ENCODE measurements at regions not wholly inside any gene's neighbourhood (a gene's known extent, or its start where the extent isn't known, plus 50 kb on each side); places are given as distances from the start of the nearest gene placed in this dataset.

GRCh38 chr11:103703954-103704353 is 332.5 kb upstream of the DDI1 start:
- H3K27ac ChIP-seq (ENCODE audit: insufficient read depth, low read depth, low read length) = no peak overlapping the region
- CTCF ChIA-PET = interaction anchor here (0.6 kb wide), 1 partner anchor 22 kb away, joined by 3 read pairs; no protein-coding TSS in a partner anchor
- POLR2A ChIA-PET = no interaction called here
- no peaks in the 10 kb centered on the region for H3K9me3 ChIP-seq (replicated peaks; ENCODE audit: control insufficient read depth, insufficient read depth, low read length)
- DNase-seq (ENCODE audit: low read depth, low spot score) = no peak
- H3K27me3 ChIP-seq (ENCODE audit: control insufficient read depth in 2 of 2, insufficient read depth in 2 of 2, low read length in 2 of 2) = no peaks in the 10 kb centered on the region
- no peak for FAIRE-seq
- BruUV-seq (replicated peaks) = no TSS peak
- no peak overlapping the region for H3K4me3 ChIP-seq (replicated peaks in 1 of 3; ENCODE audit: insufficient read depth in 1 of 3, low read depth in 1 of 3, low read length in 3 of 3)
- no peaks in the 10 kb centered on the region for H3K36me3 ChIP-seq (ENCODE audit: control insufficient read depth in 2 of 2, extremely low read depth in 1 of 2, insufficient read depth in 2 of 2, low read length in 2 of 2)
- intact Hi-C loops (cut with micrococcal nuclease) (no loop called here), dilution Hi-C loops (cut with MboI; ENCODE audit: extremely low pct_ligation_motif_present, low sequenced_read_pairs) (no loop called here)
- no peak overlapping the region for H2AFZ ChIP-seq (ENCODE audit: low read depth, low read length)
- no peak overlapping the region for H3K4me2 ChIP-seq (ENCODE audit: insufficient read depth, low read length)
- H3K79me2 ChIP-seq (ENCODE audit: control insufficient read depth, insufficient read depth, low read length) = no peaks in the 10 kb centered on the region
- no peaks in the 10 kb centered on the region for H3K9me1 ChIP-seq (replicated peaks; ENCODE audit: control insufficient read depth, extremely low read depth, insufficient read depth, low read length)
- no peak overlapping the region for H3K9ac ChIP-seq (replicated peaks; ENCODE audit: extremely low read depth, insufficient read depth, low read length)
- no peaks in the 10 kb centered on the region for H3K4me1 ChIP-seq (ENCODE audit: control insufficient read depth, extremely low read depth, insufficient read depth, low read length)
- no peak for TF ChIP-seq MYC (IDR thresholded peaks at IDR 0.05; ENCODE audit: low read depth, low read length)
- no peaks in the 10 kb centered on the region for H4K20me1 ChIP-seq (replicated peaks; ENCODE audit: control insufficient read depth, extremely low read depth, insufficient read depth, low read length)

- Histone ChIP-seq H4K20me1 (replicated peaks; ENCODE audit: control insufficient read depth, extremely low read depth, insufficient read depth, low read length) (no peaks in the 10 kb centered on the region), H3K27ac (ENCODE audit: insufficient read depth, low read depth, low read length) (no peak overlapping the region), H3K27me3 (ENCODE audit: control insufficient read depth in 2 of 2, insufficient read depth in 2 of 2, low read length in 2 of 2) (no peaks in the 10 kb centered on the region), H3K4me3 (replicated peaks in 1 of 3; ENCODE audit: insufficient read depth in 1 of 3, low read depth in 1 of 3, low read length in 3 of 3) (no peak overlapping the region), H3K9me3 (replicated peaks; ENCODE audit: control insufficient read depth, insufficient read depth, low read length) (no peaks in the 10 kb centered on the region), H3K4me1 (ENCODE audit: control insufficient read depth, extremely low read depth, insufficient read depth, low read length) (no peaks in the 10 kb centered on the region), H3K9ac (replicated peaks; ENCODE audit: extremely low read depth, insufficient read depth, low read length) (no peak overlapping the region), H3K79me2 (ENCODE audit: control insufficient read depth, insufficient read depth, low read length) (no peaks in the 10 kb centered on the region), H3K9me1 (replicated peaks; ENCODE audit: control insufficient read depth, extremely low read depth, insufficient read depth, low read length) (no peaks in the 10 kb centered on the region), H3K4me2 (ENCODE audit: insufficient read depth, low read length) (no peak overlapping the region), H2AFZ (ENCODE audit: low read depth, low read length) (no peak overlapping the region), H3K36me3 (ENCODE audit: control insufficient read depth in 2 of 2, extremely low read depth in 1 of 2, insufficient read depth in 2 of 2, low read length in 2 of 2) (no peaks in the 10 kb centered on the region)
- TF ChIP-seq POLR2AphosphoS5 (IDR thresholded peaks at IDR 0.05; ENCODE audit: insufficient read depth, low read depth, low read length) (no peak), EZH2 (IDR thresholded peaks at IDR 0.05; ENCODE audit: borderline replicate concordance, low read depth, low read length, severe bottlenecking) (no peak), GATA2 (IDR thresholded peaks at IDR 0.05; ENCODE audit: insufficient read depth, insufficient read length, low read depth, low read length) (no peak), FOS (IDR thresholded peaks at IDR 0.05; ENCODE audit: borderline replicate concordance, insufficient read depth, low read length) (no peak), JUN (IDR thresholded peaks at IDR 0.05; ENCODE audit: borderline replicate concordance, insufficient read depth, insufficient read length, low read depth) (no peak), MYC (IDR thresholded peaks at IDR 0.05; ENCODE audit: low read depth, low read length) (no peak), POLR2A (IDR thresholded peaks at IDR 0.05; ENCODE audit: low read depth, low read length) (no peak)
- TF ChIP-seq, protein P1, sequence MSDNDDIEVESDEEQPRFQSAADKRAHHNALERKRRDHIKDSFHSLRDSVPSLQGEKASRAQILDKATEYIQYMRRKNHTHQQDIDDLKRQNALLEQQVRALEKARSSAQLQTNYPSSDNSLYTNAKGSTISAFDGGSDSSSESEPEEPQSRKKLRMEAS (IDR thresholded peaks at IDR 0.05; ENCODE audit: insufficient read depth, insufficient read length) = no peak
- TF ChIP-seq, protein P2, sequence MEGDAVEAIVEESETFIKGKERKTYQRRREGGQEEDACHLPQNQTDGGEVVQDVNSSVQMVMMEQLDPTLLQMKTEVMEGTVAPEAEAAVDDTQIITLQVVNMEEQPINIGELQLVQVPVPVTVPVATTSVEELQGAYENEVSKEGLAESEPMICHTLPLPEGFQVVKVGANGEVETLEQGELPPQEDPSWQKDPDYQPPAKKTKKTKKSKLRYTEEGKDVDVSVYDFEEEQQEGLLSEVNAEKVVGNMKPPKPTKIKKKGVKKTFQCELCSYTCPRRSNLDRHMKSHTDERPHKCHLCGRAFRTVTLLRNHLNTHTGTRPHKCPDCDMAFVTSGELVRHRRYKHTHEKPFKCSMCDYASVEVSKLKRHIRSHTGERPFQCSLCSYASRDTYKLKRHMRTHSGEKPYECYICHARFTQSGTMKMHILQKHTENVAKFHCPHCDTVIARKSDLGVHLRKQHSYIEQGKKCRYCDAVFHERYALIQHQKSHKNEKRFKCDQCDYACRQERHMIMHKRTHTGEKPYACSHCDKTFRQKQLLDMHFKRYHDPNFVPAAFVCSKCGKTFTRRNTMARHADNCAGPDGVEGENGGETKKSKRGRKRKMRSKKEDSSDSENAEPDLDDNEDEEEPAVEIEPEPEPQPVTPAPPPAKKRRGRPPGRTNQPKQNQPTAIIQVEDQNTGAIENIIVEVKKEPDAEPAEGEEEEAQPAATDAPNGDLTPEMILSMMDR (IDR thresholded peaks at IDR 0.05; ENCODE audit: extremely low read depth in 1 of 2, insufficient read depth in 1 of 2, low read depth in 1 of 2, low read length in 2 of 2) = no peak
- DNase-seq (ENCODE audit: low read depth, low spot score) (no peak), FAIRE-seq (no peak)
- dilution Hi-C loops (cut with MboI; ENCODE audit: extremely low pct_ligation_motif_present, low sequenced_read_pairs) (no loop called here), intact Hi-C loops (cut with micrococcal nuclease) (no loop called here)
- BruUV-seq (replicated peaks) = no TSS peak
- ChIA-PET CTCF (no interaction called here), POLR2A (no interaction called here)
Measured at GRCh38 chr11:103705642-103706041, 330.8 kb upstream of the DDI1 start.
